AG04450 (cell line): ENCODE measurements at regions not wholly inside any gene's neighbourhood (a gene's known extent, or its start where the extent isn't known, plus 50 kb on each side); places are given as distances from the start of the nearest gene placed in this dataset.

Experiments
- CTCF ChIA-PET: fragments of 300-600, 350-600 bp; formaldehyde crosslinking; extraction: SDS; loops from one replicate; lab custom pipeline; 2022; ENCODE audit warnings: antibody characterized with exemption, inconsistent platforms; lab: Charles Lee
- POLR2A ChIA-PET: fragments of 350-600 bp; formaldehyde crosslinking; extraction: SDS; loops from one replicate; lab custom pipeline; 2021; ENCODE audit warnings: antibody characterized with exemption, inconsistent platforms; lab: Yijun Ruan, JAX
- DNase-seq: peaks from one replicate; pipeline ENCODE4 v3.0.0-alpha.2; 2011; ENCODE audit warnings: low read depth, low spot score
- H3K27ac ChIP-seq: one replicate; pipeline ENCODE4 v1.5.1; 2012; ENCODE audit warnings: low read depth, low read length, control low read depth
- H3K27me3 ChIP-seq: one replicate; pipeline ENCODE4 v1.6.0; 2012; ENCODE audit warnings: low read length; ENCODE audit not compliant: control insufficient read depth, insufficient read depth
- H3K4me3 ChIP-seq: 2 replicates; pipeline ENCODE4 v1.5.1; 2011; ENCODE audit warnings: mild to moderate bottlenecking, low read depth, low read length, control low read depth
- H3K9me3 ChIP-seq: 2 replicates; pipeline ENCODE4 v1.5.1; 2012; ENCODE audit warnings: low read length; ENCODE audit not compliant: control insufficient read depth, insufficient read depth
- TF ChIP-seq, protein P1 (sequence below): IDR thresholded peaks from 2 replicates; pipeline ENCODE4 v1.5.1; 2011; ENCODE audit warnings: low read depth, low read length, control low read depth, inconsistent platforms

GRCh38 chr6:149153100-149153499 lies 164.4 kb upstream of the TAB2 start:
- Histone ChIP-seq H3K4me3 (no peak overlapping the region), H3K9me3 (no peaks in the 10 kb centered on the region), H3K27me3 (peaks cover 25% of the 10 kb centered on the region), H3K27ac (no peak overlapping the region)
- ChIA-PET CTCF (no interaction called here), POLR2A (no interaction called here)
- DNase-seq, result no peak
- TF ChIP-seq, protein P1, sequence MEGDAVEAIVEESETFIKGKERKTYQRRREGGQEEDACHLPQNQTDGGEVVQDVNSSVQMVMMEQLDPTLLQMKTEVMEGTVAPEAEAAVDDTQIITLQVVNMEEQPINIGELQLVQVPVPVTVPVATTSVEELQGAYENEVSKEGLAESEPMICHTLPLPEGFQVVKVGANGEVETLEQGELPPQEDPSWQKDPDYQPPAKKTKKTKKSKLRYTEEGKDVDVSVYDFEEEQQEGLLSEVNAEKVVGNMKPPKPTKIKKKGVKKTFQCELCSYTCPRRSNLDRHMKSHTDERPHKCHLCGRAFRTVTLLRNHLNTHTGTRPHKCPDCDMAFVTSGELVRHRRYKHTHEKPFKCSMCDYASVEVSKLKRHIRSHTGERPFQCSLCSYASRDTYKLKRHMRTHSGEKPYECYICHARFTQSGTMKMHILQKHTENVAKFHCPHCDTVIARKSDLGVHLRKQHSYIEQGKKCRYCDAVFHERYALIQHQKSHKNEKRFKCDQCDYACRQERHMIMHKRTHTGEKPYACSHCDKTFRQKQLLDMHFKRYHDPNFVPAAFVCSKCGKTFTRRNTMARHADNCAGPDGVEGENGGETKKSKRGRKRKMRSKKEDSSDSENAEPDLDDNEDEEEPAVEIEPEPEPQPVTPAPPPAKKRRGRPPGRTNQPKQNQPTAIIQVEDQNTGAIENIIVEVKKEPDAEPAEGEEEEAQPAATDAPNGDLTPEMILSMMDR, result no peak

DNA sequence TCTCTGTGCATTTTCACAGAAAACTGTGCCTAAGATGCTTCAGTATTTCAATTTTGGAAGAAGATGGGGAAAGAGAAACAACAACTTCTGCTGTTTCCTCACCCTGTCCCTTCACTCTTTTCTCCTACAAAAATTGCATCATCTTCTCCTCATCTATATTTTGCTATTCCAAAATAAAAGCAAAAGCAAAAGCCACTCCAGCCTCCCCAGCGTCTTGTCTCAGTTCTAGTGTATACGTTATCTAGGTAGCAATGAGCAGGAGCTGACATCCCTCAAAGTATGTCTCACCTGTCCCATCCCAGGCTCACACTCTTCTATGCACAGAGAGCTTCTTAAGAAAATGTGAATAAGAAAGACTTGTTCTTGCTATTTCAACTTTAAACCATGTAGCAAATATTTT lies 163.8 kb upstream of the TAB2 start:
- Histone ChIP-seq H3K27ac (no peak overlapping the region), H3K27me3 (peaks cover 21% of the 10 kb centered on the region), H3K9me3 (no peaks in the 10 kb centered on the region), H3K4me3 (no peak overlapping the region)
- CTCF ChIA-PET, result interaction anchor here (0.7 to 1.2 kb wide), 3 partner anchors 59 to 126 kb away, joined by 3 to 4 read pairs (median 3); no protein-coding TSS in a partner anchor
- DNase-seq, result no peak
- POLR2A ChIA-PET, result no interaction called here
- TF ChIP-seq, protein P1, result no peak

GRCh38 chr6:149154261-149154821 lies 163.2 kb upstream of the TAB2 start:
- no peaks in the 10 kb centered on the region for H3K9me3 ChIP-seq
- H3K27ac ChIP-seq, result no peak overlapping the region
- ChIA-PET POLR2A (no interaction called here), CTCF (interaction anchor here (0.9 to 1.2 kb wide), 2 partner anchors 60 to 107 kb away, joined by 3 to 4 read pairs; no protein-coding TSS in a partner anchor)
- TF ChIP-seq, protein P1, result no peak
- H3K27me3 ChIP-seq, result peaks cover 18% of the 10 kb centered on the region
- H3K4me3 ChIP-seq, result no peak overlapping the region
- DNase-seq, result no peak

- CTCF ChIA-PET, result no interaction called here
- no peak overlapping the region for H3K4me3 ChIP-seq
- H3K27me3 ChIP-seq, result peaks cover 17% of the 10 kb centered on the region
- no peaks in the 10 kb centered on the region for H3K9me3 ChIP-seq
- DNase-seq, result no peak
- POLR2A ChIA-PET, result no interaction called here
- H3K27ac ChIP-seq, result no peak overlapping the region
- TF ChIP-seq, protein P1, result no peak
Observed at GRCh38 chr6:149157126-149157525, 160.4 kb upstream of the TAB2 start.

DNA sequence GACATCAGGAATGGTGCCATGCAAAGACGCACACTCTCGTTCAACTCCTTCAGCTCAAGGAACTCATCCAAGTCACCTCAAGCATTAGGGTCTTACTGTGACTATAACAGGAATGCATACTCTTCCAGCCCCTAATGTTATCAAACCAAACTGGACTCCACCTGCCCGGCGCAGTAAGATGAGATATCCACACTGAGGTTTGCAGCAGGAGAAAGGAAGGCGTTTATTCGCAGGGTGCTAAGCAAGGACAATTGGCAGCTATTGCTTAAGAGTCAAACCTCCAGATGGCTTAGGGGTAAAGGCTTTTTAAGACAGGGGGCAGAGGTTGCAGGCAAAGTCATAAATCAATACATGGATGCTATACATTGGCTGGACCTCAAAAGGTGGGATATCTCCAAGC lies 159.4 kb upstream of the TAB2 start:
- H3K27ac ChIP-seq, result no peak overlapping the region
- DNase-seq, result no peak
- POLR2A ChIA-PET, result no interaction called here
- peaks cover 13% of the 10 kb centered on the region for H3K27me3 ChIP-seq
- CTCF ChIA-PET, result no interaction called here
- no peak overlapping the region for H3K4me3 ChIP-seq
- TF ChIP-seq, protein P1, result no peak
- H3K9me3 ChIP-seq, result no peaks in the 10 kb centered on the region
